ENCODE measurements at regions not wholly inside any gene's neighbourhood (a gene's known extent, or its start where the extent isn't known, plus 50 kb on each side); places are given as distances from the start of the nearest gene placed in this dataset.

DNA sequence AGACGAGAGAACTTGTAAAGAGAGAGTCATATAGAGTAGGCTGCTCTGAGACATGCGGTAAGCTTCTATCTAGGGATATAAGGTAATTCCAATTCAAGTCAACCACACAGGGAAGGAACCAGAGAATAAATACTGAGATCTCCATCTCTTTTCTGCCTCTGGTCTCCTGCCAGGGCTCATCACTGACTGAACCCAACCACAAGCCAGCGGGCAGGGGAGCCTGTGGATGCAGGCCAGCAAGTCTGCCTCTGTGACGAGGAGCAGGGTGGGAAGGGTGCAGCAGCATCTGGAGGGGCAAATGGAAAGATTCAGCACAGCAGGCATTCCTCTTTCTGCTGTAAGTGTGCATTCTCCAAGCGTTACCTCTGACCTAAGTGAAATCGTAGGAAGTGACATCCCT is 82.2 kb downstream of the ICOS start:
- no peak for TF ChIP-seq POLR2A (IDR thresholded peaks at IDR 0.05)
- TF ChIP-seq, protein P1, sequence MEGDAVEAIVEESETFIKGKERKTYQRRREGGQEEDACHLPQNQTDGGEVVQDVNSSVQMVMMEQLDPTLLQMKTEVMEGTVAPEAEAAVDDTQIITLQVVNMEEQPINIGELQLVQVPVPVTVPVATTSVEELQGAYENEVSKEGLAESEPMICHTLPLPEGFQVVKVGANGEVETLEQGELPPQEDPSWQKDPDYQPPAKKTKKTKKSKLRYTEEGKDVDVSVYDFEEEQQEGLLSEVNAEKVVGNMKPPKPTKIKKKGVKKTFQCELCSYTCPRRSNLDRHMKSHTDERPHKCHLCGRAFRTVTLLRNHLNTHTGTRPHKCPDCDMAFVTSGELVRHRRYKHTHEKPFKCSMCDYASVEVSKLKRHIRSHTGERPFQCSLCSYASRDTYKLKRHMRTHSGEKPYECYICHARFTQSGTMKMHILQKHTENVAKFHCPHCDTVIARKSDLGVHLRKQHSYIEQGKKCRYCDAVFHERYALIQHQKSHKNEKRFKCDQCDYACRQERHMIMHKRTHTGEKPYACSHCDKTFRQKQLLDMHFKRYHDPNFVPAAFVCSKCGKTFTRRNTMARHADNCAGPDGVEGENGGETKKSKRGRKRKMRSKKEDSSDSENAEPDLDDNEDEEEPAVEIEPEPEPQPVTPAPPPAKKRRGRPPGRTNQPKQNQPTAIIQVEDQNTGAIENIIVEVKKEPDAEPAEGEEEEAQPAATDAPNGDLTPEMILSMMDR (IDR thresholded peaks at IDR 0.05): no peak

All from lower leg skin (tissue), 3 donors.